Stimulated activated CD4-positive, alpha-beta T cell treated with anti-CD3 and anti-CD28 coated beads, Interleukin-4, amount 100 ng/mL, for 24 hours (primary cell): ENCODE measurements at regions not wholly inside any gene's neighbourhood (a gene's known extent, or its start where the extent isn't known, plus 50 kb on each side); places are given as distances from the start of the nearest gene placed in this dataset.

Source experiments
- DNase-seq: peaks from one replicate; pipeline ENCODE4 v3.0.0-alpha.2; 2020

DNA sequence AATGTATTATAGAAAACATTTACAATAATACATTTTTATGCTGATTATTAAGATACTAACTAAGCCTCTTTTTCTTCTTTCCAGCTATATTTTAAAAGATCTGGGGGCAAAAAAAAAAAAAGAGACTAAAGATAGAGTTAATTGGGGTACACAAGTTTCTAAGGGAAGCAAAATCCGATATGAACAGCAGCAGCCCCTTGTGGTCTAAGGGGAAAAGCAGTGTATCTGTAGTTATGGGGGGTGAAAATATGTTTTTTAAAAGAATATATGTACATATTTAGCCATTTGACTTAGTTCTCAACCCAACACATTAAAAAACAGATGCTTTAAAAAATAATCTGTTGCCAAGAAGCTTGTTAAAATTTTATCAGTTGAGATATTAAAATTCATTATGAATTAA, 134.3 kb upstream of the POU5F2 start:
- no peak for DNase-seq

GRCh38 chr5:93874491-93874890, 133.1 kb upstream of the POU5F2 start:
- no peak for DNase-seq

DNA sequence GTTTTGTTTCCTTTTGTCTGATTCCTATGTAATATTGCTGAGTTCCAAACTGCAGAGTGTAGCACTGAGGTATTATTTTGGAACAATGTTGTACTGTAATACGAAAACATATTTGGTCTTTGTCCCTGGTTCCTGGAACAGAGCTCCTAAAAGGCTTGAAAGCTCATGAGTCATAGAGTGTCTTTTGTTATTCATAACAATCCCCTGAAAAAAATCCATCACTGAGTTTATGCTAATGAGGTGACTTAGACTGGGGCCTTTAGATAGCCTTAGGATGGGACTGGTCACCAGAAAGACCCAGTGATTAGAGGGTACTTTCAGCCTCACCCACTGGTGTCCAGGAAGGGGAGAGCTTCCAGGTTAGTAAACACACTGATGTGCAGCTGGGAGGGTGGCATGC, 132.7 kb upstream of the POU5F2 start:
- no peak for DNase-seq

DNA sequence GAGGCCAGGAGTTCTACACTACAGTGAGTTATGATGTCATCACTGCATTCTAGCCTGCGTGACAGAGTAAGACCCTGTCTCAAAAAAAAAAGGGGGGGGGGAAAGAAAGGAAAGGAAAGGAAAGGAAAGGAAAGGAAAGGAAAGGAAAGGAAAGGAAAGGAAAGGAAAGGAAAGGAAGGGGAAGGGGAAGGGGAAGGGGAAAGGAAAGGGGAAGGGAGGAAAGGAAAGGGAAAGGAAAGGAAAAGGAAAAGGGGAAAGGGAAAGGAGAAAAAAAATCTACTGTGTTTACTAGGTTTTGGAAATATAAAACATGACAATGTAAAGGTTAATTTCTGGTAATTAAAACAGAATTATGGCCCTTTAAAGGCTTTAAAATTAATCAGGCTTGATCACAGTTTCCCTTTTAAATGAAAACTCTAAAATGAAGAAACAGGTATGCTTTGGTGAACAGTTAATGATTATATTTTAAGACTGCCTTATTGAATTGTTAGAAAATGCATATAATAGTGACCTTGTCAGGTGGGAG, 131.9 kb upstream of the POU5F2 start:
- DNase-seq, result no peak

DNA sequence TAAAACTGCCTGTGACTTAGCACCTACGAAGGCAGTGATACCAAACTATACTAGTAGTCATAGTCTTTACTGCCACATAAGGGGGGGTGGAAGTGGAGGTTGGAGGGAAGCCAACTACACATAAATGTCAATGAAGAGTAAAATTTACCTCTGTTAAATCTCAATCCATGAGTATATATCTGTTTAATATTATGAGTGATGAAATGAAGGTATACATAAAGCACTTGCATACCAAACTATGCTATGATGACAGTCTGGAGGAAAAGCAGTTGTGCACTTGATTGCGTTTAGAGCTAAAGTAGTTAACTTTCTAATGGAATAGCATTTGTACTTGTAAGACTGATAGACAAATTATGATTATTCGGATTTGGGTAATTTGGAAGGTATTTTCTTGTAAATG, 129.2 kb upstream of the POU5F2 start:
- DNase-seq, result no peak

DNA sequence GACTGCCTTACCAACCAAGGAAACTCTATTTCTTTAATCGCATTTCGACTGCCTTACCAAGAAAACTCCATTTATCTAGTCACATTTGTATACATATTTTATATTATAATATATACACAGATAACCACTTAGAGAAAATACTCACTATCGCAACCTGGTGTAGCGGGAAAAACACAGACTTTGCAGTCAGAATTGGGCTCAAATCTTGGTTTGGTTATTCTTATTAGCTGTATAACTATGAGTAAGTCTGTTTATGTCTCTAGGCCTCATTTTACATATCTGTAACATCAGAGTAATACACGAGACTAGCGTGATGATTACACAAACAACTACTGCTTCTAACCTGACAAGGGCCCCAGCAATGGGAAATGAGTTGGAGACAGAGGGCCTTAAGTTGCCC, 127.5 kb upstream of the POU5F2 start:
- DNase-seq, result no peak

DNA sequence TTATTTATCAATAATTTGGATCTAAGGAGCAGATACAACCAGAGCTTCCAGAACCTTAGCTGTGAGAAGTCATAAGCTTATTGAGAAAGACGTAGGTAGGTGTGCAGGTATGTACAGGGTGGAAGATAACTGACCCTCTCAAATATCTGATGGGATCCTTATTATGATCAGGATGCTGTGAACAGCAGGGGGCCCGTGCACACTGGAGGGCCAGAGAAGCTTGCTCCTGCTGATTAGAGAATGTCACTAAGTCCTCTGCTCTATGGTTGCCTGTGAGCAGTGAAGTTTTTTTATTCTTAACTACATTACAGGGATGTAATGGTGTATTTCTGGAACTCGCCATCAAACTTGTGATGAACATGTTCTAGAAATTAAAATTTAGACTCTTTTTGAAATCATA, 108.9 kb upstream of the POU5F2 start:
- no peak for DNase-seq

DNA sequence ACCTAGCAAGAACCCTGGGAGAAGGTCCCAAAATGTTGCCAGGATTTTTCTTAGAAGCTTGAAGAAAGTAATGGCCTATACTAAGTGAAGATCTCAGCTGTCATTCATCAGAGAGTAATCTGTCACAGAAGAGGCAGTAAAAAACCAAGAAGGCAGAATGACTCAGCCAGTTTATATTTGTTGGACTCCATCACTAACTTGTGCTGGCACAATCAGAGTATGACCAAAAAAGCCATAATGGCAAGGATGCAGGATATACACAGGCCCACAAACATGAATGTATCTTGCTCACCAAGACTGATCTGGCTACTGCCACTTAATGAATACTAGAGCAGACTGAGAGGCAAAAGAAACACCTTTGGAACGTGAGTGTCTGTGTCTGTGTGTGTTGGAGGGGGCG, 104.0 kb upstream of the POU5F2 start:
- DNase-seq, result no peak

GRCh38 chr5:93831449-93831848, 90.0 kb upstream of the POU5F2 start:
- DNase-seq, result no peak

- no peak for DNase-seq
Measured at GRCh38 chr5:93830893-93831292, 89.5 kb upstream of the POU5F2 start.

- no peak for DNase-seq
Measured at GRCh38 chr5:93829346-93829745, 87.9 kb upstream of the POU5F2 start.

GRCh38 chr5:93821891-93822415, 80.6 kb upstream of the POU5F2 start:
- DNase-seq, result no peak

DNA sequence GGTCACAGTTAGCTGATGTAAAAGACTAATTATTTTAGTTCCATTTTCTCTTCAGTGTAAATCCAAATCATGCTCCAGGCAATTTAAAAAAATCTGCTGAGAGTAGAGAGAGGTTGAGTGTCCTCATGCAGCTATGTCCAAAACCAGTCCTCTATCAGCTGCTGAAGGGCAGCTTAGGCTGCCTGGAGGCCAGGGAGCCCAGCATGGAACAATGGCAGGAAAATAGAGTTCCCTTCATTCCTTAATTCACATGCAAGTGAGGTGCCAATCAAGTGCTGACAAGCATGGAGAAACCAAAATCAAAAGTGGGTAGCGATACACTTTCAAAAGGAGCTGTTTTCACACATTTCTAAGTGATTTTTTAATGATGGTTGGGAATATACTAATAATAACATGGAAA, 78.3 kb upstream of the POU5F2 start:
- DNase-seq, result no peak

- DNase-seq, result no peak
Measured at GRCh38 chr5:93810780-93811179, 69.4 kb upstream of the POU5F2 start.

GRCh38 chr5:93809430-93809829, 68.0 kb upstream of the POU5F2 start:
- no peak for DNase-seq

- no peak for DNase-seq
Measured at GRCh38 chr5:93807846-93808245, 66.4 kb upstream of the POU5F2 start.

- no peak for DNase-seq
Measured at GRCh38 chr5:93805616-93806379, 64.4 kb upstream of the POU5F2 start.

GRCh38 chr5:93800988-93801811, 59.8 kb upstream of the POU5F2 start:
- peak; percentile 33 for DNase-seq

DNA sequence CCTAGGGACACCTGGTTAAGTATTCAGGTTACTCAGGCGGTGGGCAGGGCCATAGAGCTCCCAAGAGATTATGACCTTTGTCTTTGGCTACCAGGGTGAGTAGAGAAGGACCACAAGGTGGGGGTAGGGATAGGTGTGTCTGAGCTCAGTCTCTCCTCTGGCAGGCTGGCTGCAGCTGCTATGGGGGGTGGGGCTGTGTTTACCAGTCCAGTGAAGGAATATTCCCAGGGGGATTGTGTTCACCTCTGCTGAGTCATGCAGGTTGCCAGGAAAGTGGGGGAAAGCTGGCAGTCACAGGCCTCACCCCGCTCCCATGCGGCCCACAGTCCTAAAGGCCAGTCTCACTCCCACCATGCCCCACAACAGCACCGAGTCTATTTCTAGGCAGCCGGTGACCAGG, 53.6 kb upstream of the POU5F2 start:
- DNase-seq, result no peak

GRCh38 chr5:93793159-93793781, 51.9 kb upstream of the POU5F2 start:
- DNase-seq, result no peak

GRCh38 chr5:93791518-93791972, 50.1 kb upstream of the POU5F2 start:
- no peak for DNase-seq
